IMR-90 (cell line): ENCODE measurements at regions not wholly inside any gene's neighbourhood (a gene's known extent, or its start where the extent isn't known, plus 50 kb on each side); places are given as distances from the start of the nearest gene placed in this dataset.

Experiments used
- ATAC-seq: fragments of 200-7000 bp; cut with Tn5 transposase; 2 replicates; pipeline ENCODE4 v1.9.1; 2020; ENCODE audit warnings: low read depth, mild to moderate bottlenecking, moderate library complexity
- BruUV-seq: library from RNA; stranded (reverse); fragments of 400-500 nt; replicated peaks from 2 replicates; lab custom pipeline; 2021; lab: Mats Ljungman, UMichigan
- CTCF ChIA-PET: fragments of 300-600 bp; formaldehyde crosslinking; extraction: SDS; loops from one replicate; lab custom pipeline; 2021; ENCODE audit warnings: antibody characterized with exemption; lab: Yijun Ruan, JAX
- POLR2A ChIA-PET: fragments of 300-600 bp; sonication (Branson Sonifier 250); formaldehyde crosslinking; loops from one replicate; lab custom pipeline; 2022; ENCODE audit warnings: antibody characterized with exemption; ENCODE audit not compliant: unreplicated experiment; lab: Charles Lee
- DNase-seq: peaks from one replicate; pipeline ENCODE4 v3.0.0; 2013
- H2AFZ ChIP-seq: replicated peaks from 2 replicates; pipeline ENCODE3; 2013; ENCODE audit warnings: low read length, mild to moderate bottlenecking; ENCODE audit not compliant: poor library complexity
- H2AK5ac ChIP-seq: 2 replicates; pipeline ENCODE4 v1.6.1; 2013; ENCODE audit warnings: low read depth, low read length, inconsistent platforms
- H2AK9ac ChIP-seq: replicated peaks from 2 replicates; pipeline ENCODE3; 2013; ENCODE audit warnings: mild to moderate bottlenecking, low read depth, low read length, moderate library complexity; ENCODE audit not compliant: poor library complexity
- H2BK120ac ChIP-seq: 2 replicates; pipeline ENCODE4 v1.6.1; 2013; ENCODE audit warnings: low read depth, low read length, inconsistent platforms
- H2BK15ac ChIP-seq: 3 replicates; pipeline ENCODE4 v1.6.1; 2013; ENCODE audit warnings: low read depth, low read length, inconsistent platforms
- H2BK20ac ChIP-seq: 2 replicates; pipeline ENCODE4 v1.6.1; 2013; ENCODE audit warnings: low read depth, mild to moderate bottlenecking, inconsistent platforms, low read length, moderate library complexity
- H2BK5ac ChIP-seq: 2 replicates; pipeline ENCODE4 v1.6.1; 2013; ENCODE audit warnings: mild to moderate bottlenecking, low read depth, low read length, inconsistent platforms; ENCODE audit not compliant: poor library complexity, severe bottlenecking
- H3K14ac ChIP-seq: replicated peaks from 2 replicates; pipeline ENCODE4 v1.6.1; 2013; ENCODE audit warnings: low read depth, low read length, inconsistent platforms
- H3K18ac ChIP-seq: 2 replicates; pipeline ENCODE4 v1.6.1; 2013; ENCODE audit warnings: low read depth, low read length, control low read depth
- H3K23ac ChIP-seq: 2 replicates; pipeline ENCODE4 v1.6.1; 2013; ENCODE audit warnings: low read depth, low read length, inconsistent platforms
- H3K27ac ChIP-seq: 2 replicates; pipeline ENCODE4 v1.5.1; 2013; ENCODE audit warnings: mild to moderate bottlenecking, control low read depth, low read length; ENCODE audit not compliant: insufficient read depth
- H3K27me3 ChIP-seq: 2 replicates; pipeline ENCODE4 v1.6.1; 2013; ENCODE audit warnings: low read length; ENCODE audit not compliant: control insufficient read depth, insufficient read depth
- H3K36me3 ChIP-seq: 2 replicates; pipeline ENCODE4 v1.6.1; 2013; ENCODE audit warnings: low read length, mixed read lengths; ENCODE audit not compliant: control insufficient read depth, insufficient read depth
- H3K4ac ChIP-seq: 2 replicates; pipeline ENCODE4 v1.6.1; 2013; ENCODE audit warnings: low read depth, low read length, inconsistent platforms
- H3K4me1 ChIP-seq: 2 replicates; pipeline ENCODE4 v1.6.1; 2013; ENCODE audit warnings: low read length, mixed read lengths; ENCODE audit not compliant: control insufficient read depth, insufficient read depth
- H3K4me2 ChIP-seq: 2 replicates; pipeline ENCODE4 v1.6.1; 2013; ENCODE audit warnings: low read depth, mild to moderate bottlenecking, control low read depth, low read length, moderate library complexity
- H3K4me3 ChIP-seq: 2 replicates; pipeline ENCODE4 v1.5.1; 2013; ENCODE audit warnings: low read depth, mild to moderate bottlenecking, control low read depth, low read length, moderate library complexity; ENCODE audit not compliant: insufficient read depth
- H3K56ac ChIP-seq: 2 replicates; pipeline ENCODE4 v1.6.1; 2013; ENCODE audit warnings: low read length, inconsistent platforms; ENCODE audit not compliant: insufficient read depth; ENCODE audit errors: extremely low read depth
- H3K79me1 ChIP-seq, 2 experiments: 2 replicates each; pipeline ENCODE4 v1.6.1; 2013; ENCODE audit warnings: low read length in 2 of 2, inconsistent platforms in 1 of 2, low read depth in 1 of 2
- H3K9ac ChIP-seq: 2 replicates; pipeline ENCODE4 v1.6.1; 2013; ENCODE audit warnings: low read depth, low read length, control low read depth
- H3K9me1 ChIP-seq: 2 replicates; pipeline ENCODE4 v1.6.1; 2013; ENCODE audit warnings: low read length, inconsistent platforms; ENCODE audit not compliant: insufficient read depth
- H3K9me3 ChIP-seq: 2 replicates; pipeline ENCODE4 v1.6.1; 2013; ENCODE audit warnings: low read length; ENCODE audit not compliant: control insufficient read depth, insufficient read depth
- H4K20me1 ChIP-seq: 2 replicates; pipeline ENCODE4 v1.6.1; 2013; ENCODE audit warnings: low read length, inconsistent platforms; ENCODE audit not compliant: insufficient read depth
- H4K5ac ChIP-seq: 2 replicates; pipeline ENCODE4 v1.6.1; 2013; ENCODE audit warnings: mild to moderate bottlenecking, low read depth, low read length, control low read depth
- H4K8ac ChIP-seq, 2 experiments: 2 replicates each; pipeline ENCODE4 v1.6.1; 2013; ENCODE audit warnings: low read depth in 2 of 2, low read length in 2 of 2, control low read depth in 1 of 2, inconsistent platforms in 1 of 2
- H4K91ac ChIP-seq: 2 replicates; pipeline ENCODE4 v1.6.1; 2013; ENCODE audit warnings: low read depth, low read length, inconsistent platforms; ENCODE audit not compliant: insufficient read depth
- CHD1 ChIP-seq: IDR thresholded peaks from 2 replicates; pipeline ENCODE4 v1.6.1; 2012; ENCODE audit warnings: low read depth, low read length, improper control_type of control experiment
- FOS ChIP-seq: fragments of 150-350 bp; IDR thresholded peaks from 2 replicates; pipeline ENCODE4 v1.6.1; 2016; ENCODE audit warnings: low read depth, low read length
- MAFK ChIP-seq: IDR thresholded peaks from 2 replicates; pipeline ENCODE4 v1.6.1; 2012; ENCODE audit warnings: low read depth, low read length, improper control_type of control experiment
- MXI1 ChIP-seq: IDR thresholded peaks from 2 replicates; pipeline ENCODE4 v1.6.1; 2012; ENCODE audit warnings: low read depth, mild to moderate bottlenecking, low read length, moderate library complexity, borderline replicate concordance
- NFE2L2 ChIP-seq: fragments of 150-350 bp; IDR thresholded peaks from 2 replicates; pipeline ENCODE4 v1.6.1; 2016; ENCODE audit warnings: low read depth, mild to moderate bottlenecking, low read length
- RAD21 ChIP-seq: IDR thresholded peaks from 2 replicates; pipeline ENCODE4 v1.6.1; 2012; ENCODE audit warnings: low read length, improper control_type of control experiment
- RCOR1 ChIP-seq: IDR thresholded peaks from 2 replicates; pipeline ENCODE4 v1.6.1; 2012; ENCODE audit warnings: mild to moderate bottlenecking, low read length, improper control_type of control experiment; ENCODE audit not compliant: insufficient replicate concordance
- RFX5 ChIP-seq: IDR thresholded peaks from 2 replicates; pipeline ENCODE4 v1.8.0; 2012; ENCODE audit warnings: low read depth, mild to moderate bottlenecking, low read length, moderate library complexity
- SMC3 ChIP-seq: fragments of 150-350 bp; IDR thresholded peaks from 2 replicates; pipeline ENCODE4 v1.6.1; 2016; ENCODE audit warnings: low read depth, mild to moderate bottlenecking, antibody characterized with exemption, low read length, moderate library complexity
- USF2 ChIP-seq: fragments of 150-350 bp; IDR thresholded peaks from 2 replicates; pipeline ENCODE4 v1.6.1; 2017; ENCODE audit warnings: mild to moderate bottlenecking, antibody characterized with exemption, low read length, low read depth
- WGBS, 2 experiments: methylation state at CpG; one replicate each; pipeline versions ENCODE4 v1.1.5 to v1.1.7; 2013; ENCODE audit warnings: missing lambda C conversion rate in 2 of 2; ENCODE audit not compliant: insufficient read length in 1 of 2; ENCODE audit errors: extremely low coverage in 2 of 2; 5-methylcytosine and 5-hydroxymethylcytosine counted together
- dilution Hi-C: fragments of 300-500 bp; cut with HindIII; formaldehyde crosslinking; loops from one replicate; pipeline ENCODE4 v1.14.3; 2018; ENCODE audit warnings: low sequenced_read_pairs; ENCODE audit not compliant: unreplicated experiment
- in situ Hi-C: fragments of 300-500 bp; cut with MboI; formaldehyde crosslinking; loops from 3 replicates; pipeline ENCODE4 v1.14.3; 2019; ENCODE audit warnings: low sequenced_read_pairs, inconsistent platforms, mixed read lengths
- intact Hi-C: fragments of 100-400 bp; cut with micrococcal nuclease; formaldehyde crosslinking; loops from 2 replicates; pipeline ENCODE4 v1.10.0; 2022

- no peaks in the 10 kb centered on the region for H3K79me1 ChIP-seq
- H4K5ac ChIP-seq, result no peak overlapping the region
- no peak overlapping the region for H2BK20ac ChIP-seq
- no peak overlapping the region for H3K4ac ChIP-seq
- no peak overlapping the region for H2BK15ac ChIP-seq
- CTCF ChIA-PET, result no interaction called here
- in situ Hi-C loops (loop anchor here (5.0 to 25.0 kb wide), 3 partner anchors 630 to 1405 kb away; no protein-coding TSS in a partner anchor), intact Hi-C loops (no loop called here), dilution Hi-C loops (no loop called here)
- TF ChIP-seq NFE2L2 (no peak), RAD21 (no peak), MXI1 (no peak), USF2 (no peak), RFX5 (no peak), RCOR1 (no peak), MAFK (no peak), SMC3 (no peak), CHD1 (no peak), FOS (no peak)
- H3K56ac ChIP-seq, result no peak overlapping the region
- H3K4me3 ChIP-seq, result no peak overlapping the region
- no peak overlapping the region for H4K91ac ChIP-seq
- 88% methylated on average over 1 of the region's 1 CpG; no CpG with 5 or more reads in 1 of the 2 experiments for WGBS, 2 experiments
- no peaks in the 10 kb centered on the region for H4K20me1 ChIP-seq
- no TSS peak for BruUV-seq
- H3K14ac ChIP-seq, result no peak overlapping the region
- ATAC-seq (no peak), DNase-seq (no peak)
- POLR2A ChIA-PET, result no interaction called here
- peaks cover 5% of the 10 kb centered on the region for H3K27me3 ChIP-seq
- H2AK5ac ChIP-seq, result no peak overlapping the region
- peaks cover 6% of the 10 kb centered on the region; the same call in 1 of the 2 replicates for H3K4me1 ChIP-seq
- no peak overlapping the region for H2BK5ac ChIP-seq
- no peaks in the 10 kb centered on the region for H3K9me1 ChIP-seq
- H2BK120ac ChIP-seq, result no peak overlapping the region
- H3K18ac ChIP-seq, result no peak overlapping the region
- H2AFZ ChIP-seq, result no peak overlapping the region
- H3K9ac ChIP-seq, result no peak overlapping the region
- H3K23ac ChIP-seq, result no peak overlapping the region
- no peak overlapping the region for H3K4me2 ChIP-seq
- H3K9me3 ChIP-seq, result no peaks in the 10 kb centered on the region
- no peaks in the 10 kb centered on the region for H3K36me3 ChIP-seq
- H4K8ac ChIP-seq, result no peak overlapping the region
- no peak overlapping the region for H3K27ac ChIP-seq
- no peak overlapping the region for H2AK9ac ChIP-seq
These were observed 89.9 kb downstream of the CD83 start for GRCh38 chr6:14207448-14207847.
